PC-9 (cell line): ENCODE measurements at regions not wholly inside any gene's neighbourhood (a gene's known extent, or its start where the extent isn't known, plus 50 kb on each side); places are given as distances from the start of the nearest gene placed in this dataset.

ENCODE experiments used
- CTCF ChIP-seq: fragments of 200-600 bp; sonication (generic); conservative IDR thresholded peaks from 2 replicates; pipeline ENCODE4 v1.6.1; 2017; ENCODE audit warnings: mixed run types, antibody characterized with exemption, mild to moderate bottlenecking, moderate library complexity
- EZH2 ChIP-seq: fragments of 200-600 bp; sonication (generic); IDR thresholded peaks from 2 replicates; pipeline ENCODE4 v1.8.0; 2017; ENCODE audit warnings: antibody characterized with exemption, low read depth

DNA sequence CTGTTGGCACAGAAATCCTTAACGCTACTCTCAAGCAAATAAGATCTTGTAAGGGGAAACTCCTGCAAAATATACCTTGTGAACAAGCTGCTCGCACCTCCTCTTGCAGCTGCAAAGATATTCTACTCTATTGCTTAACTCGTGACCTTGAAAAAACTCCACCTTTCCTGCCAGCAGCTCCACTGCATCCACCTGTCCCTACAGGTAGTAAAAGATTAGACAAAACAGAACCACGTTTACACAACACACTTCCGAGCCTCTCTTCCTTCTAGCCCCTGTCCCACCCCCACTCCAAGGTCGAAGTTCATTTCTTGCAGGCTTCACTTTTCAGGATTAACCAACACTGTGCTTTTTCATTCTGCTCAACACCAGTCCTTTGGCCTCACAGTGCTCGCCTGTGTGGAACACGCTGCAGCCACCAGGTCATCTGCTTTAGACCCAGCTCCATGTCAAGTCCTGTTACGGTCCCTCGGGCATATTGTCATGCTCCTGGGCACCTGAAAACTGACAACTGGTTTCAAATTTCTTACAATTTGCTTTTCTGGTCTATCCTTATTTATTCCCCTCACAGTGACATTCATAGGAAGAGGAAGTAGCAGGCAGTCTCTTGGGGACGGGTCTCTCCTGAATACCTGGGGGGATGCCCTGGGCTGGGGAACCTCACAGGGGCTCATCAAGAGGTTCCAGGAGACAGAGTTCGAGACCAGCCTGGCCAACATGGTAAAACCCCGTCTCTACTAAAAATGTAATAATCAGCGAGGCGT is 165.8 kb upstream of the KLF14 start:
- TF ChIP-seq CTCF (no peak), EZH2 (no peak)
